Activated CD4-positive, alpha-beta T cell treated with anti-CD3 and anti-CD28 coated beads, Interleukin-2, amount 10 ng/mL, durations not matched to agents 24 days and 14 days (primary cell): ENCODE measurements at regions not wholly inside any gene's neighbourhood (a gene's known extent, or its start where the extent isn't known, plus 50 kb on each side); places are given as distances from the start of the nearest gene placed in this dataset.
"Not testable (repeated sequence)": the region's sequence is repeated elsewhere in the genome, so short reads cannot be mapped to it uniquely, and the experiment has no call there.

ENCODE experiments used
- DNase-seq: peaks from one replicate; pipeline ENCODE4 v3.0.0; 2022
- H3K27ac Mint-ChIP-seq: one replicate; pipeline ENCODE4 v1.8.0; 2022; ENCODE audit warnings: mild to moderate bottlenecking, mixed read lengths
- H3K27me3 Mint-ChIP-seq: one replicate; pipeline ENCODE4 v1.8.0; 2022; ENCODE audit warnings: mixed read lengths
- H3K36me3 Mint-ChIP-seq: one replicate; pipeline ENCODE4 v1.8.0; 2022; ENCODE audit warnings: low read depth, mild to moderate bottlenecking, mixed read lengths
- H3K4me1 Mint-ChIP-seq: one replicate; pipeline ENCODE4 v1.8.0; 2021; ENCODE audit warnings: mixed read lengths
- H3K4me3 Mint-ChIP-seq: one replicate; pipeline ENCODE4 v1.8.0; 2022; ENCODE audit warnings: mild to moderate bottlenecking, moderate library complexity, mixed read lengths
- H3K9me3 Mint-ChIP-seq: one replicate; pipeline ENCODE4 v1.8.0; 2021; ENCODE audit warnings: mixed read lengths
- intact Hi-C: fragments of 100-400 bp; cut with micrococcal nuclease; formaldehyde crosslinking; loops from one replicate; pipeline ENCODE4 v1.15.1; 2023

DNA sequence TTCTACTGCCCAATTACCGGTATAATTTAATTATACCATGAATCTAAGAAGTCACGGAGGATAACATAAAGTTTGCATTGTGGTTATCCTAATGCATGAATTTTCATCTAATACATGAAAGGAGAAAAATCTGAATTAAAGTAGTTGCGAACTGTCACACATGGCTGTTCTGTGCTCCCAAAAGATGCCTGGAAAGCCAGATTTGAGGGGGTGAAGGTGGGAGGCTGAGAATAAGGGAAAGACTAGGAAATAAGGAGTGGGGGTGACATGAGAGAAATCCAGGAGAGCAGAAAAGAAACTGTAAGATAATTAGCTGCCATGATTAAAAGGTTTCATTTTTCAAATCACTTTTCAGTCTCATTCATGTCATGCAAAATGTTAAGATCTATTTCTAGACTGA lies 1582.7 kb downstream of the STIM2 start:
- no peak for DNase-seq
- H3K4me3 Mint-ChIP-seq = no peak overlapping the region
- no peaks in the 10 kb centered on the region for H3K4me1 Mint-ChIP-seq
- no peaks in the 10 kb centered on the region for H3K27me3 Mint-ChIP-seq
- no peaks in the 10 kb centered on the region for H3K9me3 Mint-ChIP-seq
- no peak overlapping the region for H3K27ac Mint-ChIP-seq
- H3K36me3 Mint-ChIP-seq = no peaks in the 10 kb centered on the region
- intact Hi-C loops = no loop called here

DNA sequence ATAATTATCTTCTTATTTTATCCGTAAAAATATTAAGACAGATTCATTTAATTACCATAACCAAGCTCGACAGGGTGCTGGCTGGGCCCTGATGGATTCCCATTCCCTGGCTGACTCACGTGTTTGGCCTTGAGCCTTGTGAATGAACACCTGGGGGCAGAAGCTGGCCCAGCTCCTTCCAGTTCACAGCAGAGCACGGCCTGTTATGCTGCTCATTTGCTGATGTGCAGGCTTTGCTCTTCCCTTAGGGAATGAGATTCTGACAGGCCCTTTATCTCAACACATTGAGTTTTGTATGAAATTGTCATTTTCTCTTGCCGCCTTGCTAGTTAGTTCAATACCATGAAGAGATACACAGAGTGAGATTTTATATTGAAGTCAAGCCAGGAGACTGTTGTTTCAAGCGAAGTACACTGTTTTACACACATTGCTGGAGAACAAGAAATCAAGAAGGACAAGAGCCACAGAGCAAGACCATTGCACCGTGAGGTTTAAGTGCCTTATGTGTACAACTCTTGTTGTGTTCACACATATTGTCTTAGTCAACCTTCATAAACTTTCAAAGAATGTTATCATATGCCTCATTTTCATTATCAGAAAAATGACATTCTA lies 1583.3 kb downstream of the STIM2 start:
- intact Hi-C loops = no loop called here
- Mint-ChIP-seq H3K9me3 (no peaks in the 10 kb centered on the region), H3K27ac (no peak overlapping the region), H3K4me3 (no peak overlapping the region), H3K4me1 (no peaks in the 10 kb centered on the region), H3K27me3 (no peaks in the 10 kb centered on the region), H3K36me3 (no peaks in the 10 kb centered on the region)
- no peak for DNase-seq

DNA sequence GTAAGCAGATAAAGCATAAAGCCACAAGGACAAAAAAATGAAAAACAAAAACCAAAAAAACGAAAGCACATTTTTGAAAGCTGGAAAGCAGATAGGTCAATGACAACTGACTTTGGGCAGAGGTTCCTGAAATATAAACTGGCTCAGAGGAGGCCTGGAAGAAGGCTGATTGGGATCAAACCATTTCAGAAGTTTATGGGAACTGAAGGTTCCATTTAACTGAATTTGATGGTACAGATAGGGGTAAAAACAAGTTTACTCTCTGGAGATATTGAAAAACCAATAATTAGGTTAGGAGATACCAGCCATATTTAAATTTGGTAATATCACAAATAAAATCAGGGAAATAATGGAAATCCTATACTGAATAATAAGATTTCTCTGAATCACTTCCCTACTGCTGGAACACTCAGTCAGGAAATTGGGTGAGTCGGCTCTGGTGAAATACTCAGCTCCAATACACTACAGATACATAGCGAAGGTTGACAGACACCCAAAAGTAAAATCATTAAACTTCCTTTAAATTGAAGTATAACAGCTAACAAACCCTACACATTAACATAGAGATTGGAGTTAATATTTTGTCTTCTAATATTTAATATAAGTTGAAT lies 1584.3 kb downstream of the STIM2 start:
- no peaks in the 10 kb centered on the region for H3K27me3 Mint-ChIP-seq
- no peak overlapping the region for H3K27ac Mint-ChIP-seq
- no peaks in the 10 kb centered on the region for H3K36me3 Mint-ChIP-seq
- H3K4me1 Mint-ChIP-seq = no peaks in the 10 kb centered on the region
- intact Hi-C loops = no loop called here
- H3K4me3 Mint-ChIP-seq = no peak overlapping the region
- no peak for DNase-seq
- no peaks in the 10 kb centered on the region for H3K9me3 Mint-ChIP-seq

DNA sequence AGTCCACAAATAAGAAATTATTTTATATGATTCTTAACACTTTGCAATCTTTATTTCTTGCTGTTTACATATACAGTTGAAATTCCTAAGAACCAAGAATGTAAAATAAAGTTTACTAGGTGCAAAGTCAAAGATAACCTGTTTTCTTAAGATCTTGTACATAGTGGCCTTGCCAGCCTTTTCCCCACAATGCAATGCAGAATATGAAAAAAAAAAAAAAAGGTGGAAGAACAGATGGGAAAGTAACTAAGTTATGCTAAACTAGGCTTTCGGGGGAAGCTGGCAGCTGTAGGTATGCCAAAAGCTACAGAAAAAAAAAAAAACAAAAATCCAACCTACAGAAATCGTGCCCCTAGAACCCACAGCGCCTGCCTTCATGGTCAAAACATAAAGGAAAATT lies 1588.4 kb downstream of the STIM2 start:
- intact Hi-C loops = no loop called here
- H3K27me3 Mint-ChIP-seq = no peaks in the 10 kb centered on the region
- no peak overlapping the region for H3K27ac Mint-ChIP-seq
- H3K9me3 Mint-ChIP-seq = no peaks in the 10 kb centered on the region
- no peak overlapping the region for H3K4me3 Mint-ChIP-seq
- no peaks in the 10 kb centered on the region for H3K36me3 Mint-ChIP-seq
- no peaks in the 10 kb centered on the region for H3K4me1 Mint-ChIP-seq
- no peak for DNase-seq

DNA sequence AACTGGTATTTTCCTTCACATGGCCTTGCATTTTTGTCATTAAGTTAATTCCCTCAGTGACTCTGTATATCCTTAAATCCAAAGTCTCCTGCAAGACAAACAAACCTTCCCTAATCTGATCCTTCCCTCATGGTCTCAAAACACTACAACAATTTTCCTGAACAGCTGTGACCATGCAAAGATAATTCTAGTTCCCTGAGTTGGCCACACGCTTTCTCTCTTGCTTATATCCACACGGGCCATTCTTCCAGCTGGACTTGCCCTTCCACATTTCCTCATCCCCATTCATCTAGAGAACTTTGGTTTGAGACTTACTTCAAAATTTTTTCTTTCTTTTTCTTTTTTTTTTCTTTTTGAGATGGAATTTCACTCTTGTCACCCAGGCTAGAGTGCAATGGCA lies 1590.7 kb downstream of the STIM2 start:
- no peaks in the 10 kb centered on the region for H3K36me3 Mint-ChIP-seq
- H3K27me3 Mint-ChIP-seq = no peaks in the 10 kb centered on the region
- peaks cover 4% of the 10 kb centered on the region for H3K9me3 Mint-ChIP-seq
- intact Hi-C loops = no loop called here
- no peak overlapping the region for H3K27ac Mint-ChIP-seq
- H3K4me3 Mint-ChIP-seq = no peak overlapping the region
- no peak for DNase-seq
- H3K4me1 Mint-ChIP-seq = no peaks in the 10 kb centered on the region

DNA sequence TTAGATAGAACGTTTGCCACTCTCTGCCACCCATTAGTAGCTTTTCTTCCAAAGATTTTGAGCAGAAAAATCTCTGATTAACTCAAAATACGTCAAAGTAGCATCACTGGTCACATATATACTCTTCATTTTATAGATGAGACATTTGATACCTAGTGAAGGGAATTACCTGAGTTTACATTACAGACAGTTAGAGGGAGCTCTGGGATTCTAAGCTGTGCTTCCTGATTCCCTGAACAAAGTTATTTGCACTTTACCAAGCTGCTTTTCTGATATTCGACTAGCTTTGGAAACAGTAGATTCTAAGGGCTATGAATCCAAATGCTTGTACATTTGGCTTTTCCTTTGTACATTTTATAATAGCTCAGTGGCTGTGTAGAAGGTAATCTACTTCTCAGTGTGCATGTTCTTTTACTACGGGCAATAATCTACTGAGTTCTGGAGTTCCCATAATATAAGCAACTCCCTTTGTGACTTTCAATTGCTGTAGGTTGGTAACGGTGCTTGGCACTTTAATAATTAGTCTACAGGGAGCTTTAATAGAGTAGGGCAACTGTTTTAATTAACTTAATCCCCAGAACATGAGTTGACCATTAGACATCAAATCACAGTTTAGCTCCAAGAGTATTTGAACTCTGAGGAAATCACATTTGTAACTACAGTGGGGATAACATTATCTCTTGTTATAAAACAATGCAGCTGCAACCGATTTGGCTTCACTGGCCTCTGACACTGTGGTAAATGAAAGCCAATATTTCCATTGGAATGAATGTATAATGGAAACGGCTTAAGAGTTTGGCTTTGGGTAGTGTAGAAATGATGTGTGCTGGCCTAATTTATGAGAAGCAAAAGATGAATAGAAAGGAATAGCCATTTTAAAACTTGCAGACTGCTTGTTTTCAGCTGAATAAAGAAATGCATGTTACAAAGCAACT lies 1602.4 kb downstream of the STIM2 start:
- Mint-ChIP-seq H3K4me1 (no peaks in the 10 kb centered on the region), H3K27ac (no peak overlapping the region), H3K36me3 (no peaks in the 10 kb centered on the region), H3K27me3 (no peaks in the 10 kb centered on the region), H3K4me3 (no peak overlapping the region), H3K9me3 (no peaks in the 10 kb centered on the region)
- DNase-seq = no peak
- intact Hi-C loops = no loop called here

DNA sequence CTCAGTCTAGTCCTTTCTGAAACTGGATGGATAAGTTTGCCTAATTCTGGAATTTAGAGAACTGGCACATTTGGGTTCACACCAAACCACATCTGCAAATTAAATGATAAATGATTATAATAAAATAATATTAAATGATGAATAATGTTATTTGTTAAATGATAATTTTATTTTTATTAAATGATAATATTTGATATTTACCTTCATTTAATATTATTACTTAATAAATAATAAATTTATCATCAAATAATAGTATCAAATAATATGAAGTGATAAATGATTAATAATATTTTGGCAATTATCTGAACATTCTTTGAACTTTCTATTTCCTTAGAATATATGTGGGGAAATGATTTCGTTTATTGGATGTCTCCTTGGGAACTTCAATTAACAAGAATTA lies 1604.2 kb downstream of the STIM2 start:
- Mint-ChIP-seq H3K27ac (no peak overlapping the region), H3K4me1 (no peaks in the 10 kb centered on the region), H3K9me3 (no peaks in the 10 kb centered on the region), H3K36me3 (no peaks in the 10 kb centered on the region), H3K27me3 (no peaks in the 10 kb centered on the region), H3K4me3 (no peak overlapping the region)
- DNase-seq = no peak
- intact Hi-C loops = no loop called here

DNA sequence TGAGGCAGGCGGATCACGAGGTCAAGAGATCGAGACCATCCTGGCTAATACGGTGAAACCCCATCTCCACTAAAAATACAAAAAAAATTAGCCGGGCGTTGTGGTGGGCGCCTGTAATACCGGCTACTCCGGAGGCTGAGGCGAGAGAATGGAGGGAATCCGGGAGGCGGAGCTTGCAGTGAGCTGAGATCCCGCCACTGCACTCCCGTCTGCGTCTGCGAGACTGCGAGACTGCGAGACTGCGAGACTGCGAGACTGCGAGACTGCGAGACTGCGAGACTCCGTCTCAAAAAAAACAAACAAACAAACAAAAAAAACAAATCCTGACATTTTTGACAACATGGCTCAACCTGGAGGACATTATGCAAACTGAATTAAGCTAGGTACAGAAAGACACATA lies 1606.2 kb downstream of the STIM2 start:
- H3K4me1 Mint-ChIP-seq, H3K4me3 Mint-ChIP-seq, intact Hi-C loops, H3K27ac Mint-ChIP-seq, DNase-seq, H3K36me3 Mint-ChIP-seq, H3K27me3 Mint-ChIP-seq, H3K9me3 Mint-ChIP-seq: not testable (repeated sequence)

DNA sequence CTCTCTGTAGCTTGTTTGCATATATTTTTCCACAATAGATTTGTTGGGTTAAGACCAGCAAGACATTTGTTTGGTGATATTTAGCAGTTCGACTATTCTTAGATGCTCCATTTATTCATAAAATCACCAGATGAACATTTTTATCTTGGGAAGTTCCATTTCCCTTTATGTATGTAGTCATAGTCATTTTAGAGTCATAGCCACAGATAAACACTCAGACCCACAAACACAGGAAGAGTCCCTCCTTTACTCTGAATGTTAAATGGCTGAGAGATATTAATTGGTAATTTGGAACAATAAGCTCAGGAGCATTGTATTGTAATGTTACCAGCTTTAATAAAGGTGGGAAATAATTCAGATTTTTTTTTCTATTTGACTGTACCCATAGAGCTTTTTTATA lies 1608.7 kb downstream of the STIM2 start:
- intact Hi-C loops = no loop called here
- H3K27ac Mint-ChIP-seq = no peak overlapping the region
- no peaks in the 10 kb centered on the region for H3K4me1 Mint-ChIP-seq
- no peaks in the 10 kb centered on the region for H3K27me3 Mint-ChIP-seq
- H3K9me3 Mint-ChIP-seq = no peaks in the 10 kb centered on the region
- no peak overlapping the region for H3K4me3 Mint-ChIP-seq
- DNase-seq = no peak
- no peaks in the 10 kb centered on the region for H3K36me3 Mint-ChIP-seq

DNA sequence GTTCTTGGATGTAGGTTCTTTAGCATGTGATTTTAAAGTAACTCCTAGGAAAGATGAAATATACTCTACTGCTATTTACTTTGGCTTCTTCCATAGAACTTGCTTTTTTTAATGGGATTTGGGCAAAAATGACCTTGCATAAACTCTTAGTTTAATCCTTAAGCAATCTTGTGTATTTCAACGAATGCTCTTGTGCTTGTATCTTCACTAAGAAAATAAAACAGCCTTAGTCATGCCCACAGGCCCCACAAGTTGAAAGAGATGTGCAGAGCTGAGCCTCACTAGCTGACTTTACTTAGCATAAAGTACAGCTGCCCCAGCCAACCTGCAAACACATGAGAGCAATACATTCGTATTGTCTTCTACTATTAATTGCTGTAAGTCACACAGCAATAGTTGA lies 1609.2 kb downstream of the STIM2 start:
- intact Hi-C loops = no loop called here
- no peaks in the 10 kb centered on the region for H3K27me3 Mint-ChIP-seq
- no peaks in the 10 kb centered on the region for H3K9me3 Mint-ChIP-seq
- DNase-seq = no peak
- H3K4me1 Mint-ChIP-seq = no peaks in the 10 kb centered on the region
- no peak overlapping the region for H3K4me3 Mint-ChIP-seq
- no peak overlapping the region for H3K27ac Mint-ChIP-seq
- H3K36me3 Mint-ChIP-seq = no peaks in the 10 kb centered on the region

DNA sequence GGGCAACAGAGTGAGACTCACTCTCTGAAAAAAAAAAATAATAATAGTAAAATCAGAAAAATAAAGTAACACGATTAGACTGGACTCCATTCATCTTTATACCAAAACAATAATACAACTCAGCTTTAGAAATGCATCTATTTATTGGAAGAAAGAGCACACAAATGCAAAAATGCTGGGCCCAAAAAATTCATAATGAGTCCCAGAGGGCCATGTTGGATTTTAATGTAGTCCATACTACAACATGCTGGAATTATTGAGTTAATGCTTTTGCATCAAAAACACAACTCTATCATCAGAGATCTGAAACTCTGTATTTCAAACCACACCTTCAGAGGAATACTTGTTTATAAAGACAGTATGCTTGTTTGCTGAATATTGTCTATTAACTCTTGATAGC lies 1614.7 kb downstream of the STIM2 start:
- Mint-ChIP-seq H3K27ac (no peak overlapping the region), H3K4me1 (no peaks in the 10 kb centered on the region), H3K27me3 (no peaks in the 10 kb centered on the region), H3K4me3 (no peak overlapping the region), H3K9me3 (peaks cover 3% of the 10 kb centered on the region), H3K36me3 (no peaks in the 10 kb centered on the region)
- DNase-seq = no peak
- intact Hi-C loops = no loop called here

DNA sequence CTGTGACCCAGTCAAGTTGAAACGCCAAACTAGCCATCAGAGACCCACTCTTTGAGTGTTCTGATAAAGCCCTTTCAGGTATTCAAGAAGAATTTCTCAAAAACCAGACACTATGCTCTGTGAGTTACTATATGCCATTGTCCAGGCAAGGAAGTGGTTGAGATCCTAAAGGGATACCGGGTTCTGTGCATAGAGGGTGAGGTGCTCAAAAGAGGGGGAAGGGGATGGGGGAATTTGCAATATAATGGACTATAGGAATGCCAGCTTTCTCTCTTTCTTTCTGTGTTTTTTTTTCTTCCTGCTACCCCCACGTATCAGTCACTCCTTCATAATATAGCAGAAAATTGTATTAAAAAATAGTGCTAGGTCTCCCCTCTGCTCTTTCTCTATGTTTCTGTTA lies 1619.0 kb downstream of the STIM2 start:
- intact Hi-C loops = no loop called here
- H3K4me3 Mint-ChIP-seq = no peak overlapping the region
- no peaks in the 10 kb centered on the region for H3K4me1 Mint-ChIP-seq
- no peak for DNase-seq
- no peaks in the 10 kb centered on the region for H3K36me3 Mint-ChIP-seq
- H3K9me3 Mint-ChIP-seq = peaks cover 3% of the 10 kb centered on the region
- no peak overlapping the region for H3K27ac Mint-ChIP-seq
- no peaks in the 10 kb centered on the region for H3K27me3 Mint-ChIP-seq

DNA sequence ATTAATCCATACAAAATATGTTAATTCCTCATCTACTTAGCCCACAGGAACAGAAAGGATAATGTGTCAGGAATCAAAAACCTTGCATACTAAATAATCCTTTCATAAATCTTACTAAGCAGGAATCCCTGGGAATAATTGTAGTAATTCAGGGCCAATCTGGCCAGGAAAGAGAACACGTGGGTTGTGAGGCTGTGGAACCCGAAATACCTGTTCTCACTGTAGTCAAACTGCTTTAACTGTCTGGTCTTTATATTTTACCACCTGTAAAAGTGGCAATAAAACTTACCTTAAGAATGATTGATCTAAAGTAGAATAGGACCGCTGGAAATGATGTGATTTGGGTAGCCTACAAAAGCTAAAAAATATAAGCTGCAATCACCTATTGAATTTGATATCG lies 1620.9 kb downstream of the STIM2 start:
- Mint-ChIP-seq H3K4me1 (no peaks in the 10 kb centered on the region), H3K27me3 (no peaks in the 10 kb centered on the region)
- intact Hi-C loops = no loop called here

DNA sequence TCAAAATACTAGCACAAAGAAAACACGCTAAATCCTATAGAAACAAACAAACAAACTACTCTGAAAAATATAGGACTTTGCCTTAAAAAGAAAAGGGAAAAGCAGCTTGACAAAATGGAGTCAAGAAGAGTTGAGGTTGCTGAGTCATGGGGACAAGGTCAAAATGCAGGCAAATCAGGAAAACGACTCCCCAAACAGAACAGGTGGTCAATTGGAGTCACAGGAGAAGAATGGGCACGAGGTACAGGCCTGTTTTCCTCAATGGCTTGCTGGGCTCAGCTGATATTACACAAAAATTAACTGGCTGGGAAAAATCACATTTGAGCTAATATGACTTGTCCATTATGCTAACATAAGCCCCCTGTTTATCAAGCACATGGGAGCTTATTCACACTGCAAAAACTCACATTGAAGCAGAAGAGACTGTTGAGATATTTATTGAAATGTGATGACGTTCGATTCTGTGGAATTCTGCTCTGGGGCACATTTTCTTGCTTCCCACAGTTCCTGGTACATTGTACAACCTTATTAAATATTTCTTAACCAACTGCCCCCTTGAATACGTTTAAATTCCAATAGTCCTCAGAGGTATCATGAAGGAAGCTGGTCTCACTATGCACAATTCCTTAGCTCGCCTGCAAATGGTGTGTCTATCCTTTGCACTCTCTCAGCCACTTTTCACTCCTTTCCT lies 1622.1 kb downstream of the STIM2 start:
- no peak overlapping the region for H3K4me3 Mint-ChIP-seq
- DNase-seq = no peak
- H3K27ac Mint-ChIP-seq = no peak overlapping the region
- H3K27me3 Mint-ChIP-seq = no peaks in the 10 kb centered on the region
- H3K4me1 Mint-ChIP-seq = no peaks in the 10 kb centered on the region
- intact Hi-C loops = no loop called here
- H3K9me3 Mint-ChIP-seq = peaks cover 3% of the 10 kb centered on the region
- no peaks in the 10 kb centered on the region for H3K36me3 Mint-ChIP-seq

More for the DNA sequence above, 1620.9 kb downstream of the STIM2 start:
- no peaks in the 10 kb centered on the region for H3K36me3 Mint-ChIP-seq
- no peak for DNase-seq
- peaks cover 3% of the 10 kb centered on the region for H3K9me3 Mint-ChIP-seq
- no peak overlapping the region for H3K4me3 Mint-ChIP-seq
- no peak overlapping the region for H3K27ac Mint-ChIP-seq
